NB4 (cell line): ENCODE measurements at regions not wholly inside any gene's neighbourhood (a gene's known extent, or its start where the extent isn't known, plus 50 kb on each side); places are given as distances from the start of the nearest gene placed in this dataset.

Experiments used
- CTCF ChIP-seq: IDR thresholded peaks from one replicate; pipeline ENCODE4 v1.5.1; 2012; ENCODE audit warnings: low read depth, low read length
- MYC ChIP-seq: IDR thresholded peaks from 2 replicates; pipeline ENCODE4 v1.6.1; 2011; ENCODE audit warnings: low read depth, low read length
- POLR2A ChIP-seq: IDR thresholded peaks from 2 replicates; pipeline ENCODE4 v1.6.1; 2011; ENCODE audit warnings: mild to moderate bottlenecking; ENCODE audit not compliant: insufficient read length; ENCODE audit errors: extremely low read depth

- TF ChIP-seq CTCF (no peak), MYC (no peak), POLR2A (no peak)
These were observed 86.8 kb upstream of the SPHKAP start for GRCh38 chr2:228268301-228268700.
